Neuronal stem cell (in vitro differentiated cells): ENCODE measurements at regions not wholly inside any gene's neighbourhood (a gene's known extent, or its start where the extent isn't known, plus 50 kb on each side); places are given as distances from the start of the nearest gene placed in this dataset.

ENCODE experiments used
- DNase-seq: peaks from one replicate; pipeline ENCODE4 v3.0.0-alpha.2; 2013; ENCODE audit warnings: low spot score
- H2AFZ ChIP-seq: one replicate; pipeline ENCODE4 v1.6.1; 2013; ENCODE audit warnings: mild to moderate bottlenecking, low read length, inconsistent platforms
- H2AK5ac ChIP-seq: 2 replicates; pipeline ENCODE4 v1.6.1; 2013; ENCODE audit warnings: low read depth, mild to moderate bottlenecking, inconsistent platforms, low read length, moderate library complexity, mixed read lengths
- H2BK120ac ChIP-seq: 2 replicates; pipeline ENCODE4 v1.6.1; 2013; ENCODE audit warnings: low read depth, mild to moderate bottlenecking, inconsistent platforms, low read length, moderate library complexity, mixed read lengths
- H2BK12ac ChIP-seq: one replicate; pipeline ENCODE4 v1.6.1; 2013; ENCODE audit warnings: low read length, inconsistent platforms
- H2BK15ac ChIP-seq: 2 replicates; pipeline ENCODE4 v1.6.1; 2013; ENCODE audit warnings: mild to moderate bottlenecking, low read length, inconsistent platforms, mixed read lengths
- H2BK5ac ChIP-seq: one replicate; pipeline ENCODE4 v1.6.1; 2013; ENCODE audit warnings: inconsistent platforms, mild to moderate bottlenecking, low read length, moderate library complexity
- H3K14ac ChIP-seq: one replicate; pipeline ENCODE4 v1.6.1; 2013; ENCODE audit warnings: low read length, inconsistent platforms
- H3K18ac ChIP-seq: 2 replicates; pipeline ENCODE4 v1.6.1; 2013; ENCODE audit warnings: low read length, inconsistent platforms
- H3K23ac ChIP-seq: 2 replicates; pipeline ENCODE4 v1.6.1; 2013; ENCODE audit warnings: low read depth, mild to moderate bottlenecking, mixed read lengths, low read length, inconsistent platforms; ENCODE audit not compliant: poor library complexity
- H3K27ac ChIP-seq: replicated peaks from 3 replicates; pipeline ENCODE4 v1.5.1; 2013; ENCODE audit warnings: low read length, inconsistent platforms
- H3K27me3 ChIP-seq, 3 experiments: 2 replicates each; pipeline ENCODE4 v1.6.1; 2013; ENCODE audit warnings: low read length in 3 of 3, mild to moderate bottlenecking in 2 of 3, inconsistent platforms in 1 of 3, low read depth in 1 of 3, mixed read lengths in 1 of 3, moderate library complexity in 1 of 3; ENCODE audit not compliant: control insufficient read depth in 3 of 3, insufficient read depth in 3 of 3
- H3K36me3 ChIP-seq, 2 donors: replicated peaks in 1 of 2; 2 replicates each; pipeline ENCODE4 v1.6.1; 2013; ENCODE audit warnings: low read length in 2 of 2; ENCODE audit not compliant: control insufficient read depth in 2 of 2, insufficient read depth in 2 of 2
- H3K4ac ChIP-seq: 2 replicates; pipeline ENCODE4 v1.6.1; 2013; ENCODE audit warnings: inconsistent platforms, mild to moderate bottlenecking, low read length, moderate library complexity
- H3K4me1 ChIP-seq, 2 donors: 1 replicate in 1 of 2; 2 replicates in 1 of 2; pipeline ENCODE4 v1.6.1; 2013; ENCODE audit warnings: low read length in 2 of 2, low read depth in 1 of 2; ENCODE audit not compliant: control insufficient read depth in 2 of 2, insufficient read depth in 1 of 2
- H3K4me2 ChIP-seq: one replicate; pipeline ENCODE4 v1.6.1; 2013; ENCODE audit warnings: mild to moderate bottlenecking, low read length, inconsistent platforms; ENCODE audit not compliant: insufficient read depth, poor library complexity, severe bottlenecking
- H3K4me3 ChIP-seq, 2 donors: 2 replicates each; pipeline ENCODE4 v1.5.1; 2013; ENCODE audit warnings: low read length in 2 of 2, mild to moderate bottlenecking in 2 of 2, inconsistent platforms in 1 of 2, moderate library complexity in 1 of 2
- H3K79me1 ChIP-seq: one replicate; pipeline ENCODE4 v1.6.1; 2013; ENCODE audit warnings: low read depth, mild to moderate bottlenecking, inconsistent platforms, low read length, moderate library complexity
- H3K9ac ChIP-seq: one replicate; pipeline ENCODE4 v1.6.1; 2013; ENCODE audit warnings: mild to moderate bottlenecking, low read depth, low read length, inconsistent platforms; ENCODE audit not compliant: poor library complexity
- H3K9me3 ChIP-seq, 2 donors: replicated peaks in 1 of 2; 2 replicates each; pipeline versions ENCODE3 to v1.6.1; 2013; ENCODE audit warnings: low read length in 2 of 2, mild to moderate bottlenecking in 2 of 2, inconsistent platforms in 1 of 2, low read depth in 1 of 2, mixed read lengths in 1 of 2, moderate library complexity in 1 of 2; ENCODE audit not compliant: control insufficient read depth in 2 of 2, insufficient read depth in 1 of 2
- H4K8ac ChIP-seq: one replicate; pipeline ENCODE4 v1.6.1; 2013; ENCODE audit warnings: low read depth, mild to moderate bottlenecking, inconsistent platforms, low read length, moderate library complexity
- H4K91ac ChIP-seq: one replicate; pipeline ENCODE4 v1.6.1; 2013; ENCODE audit warnings: low read length, low read depth, mild to moderate bottlenecking, inconsistent platforms; ENCODE audit not compliant: poor library complexity
- WGBS, 2 donors: extraction: QIAGEN DNeasy Blood & Tissue Kit; methylation state at CpG; one replicate each; pipeline ENCODE4 v1.1.7; 2013; ENCODE audit warnings: missing lambda C conversion rate in 2 of 2, mixed read lengths in 1 of 2; ENCODE audit not compliant: insufficient read length in 2 of 2, insufficient replicate concordance in 1 of 2; ENCODE audit errors: extremely low coverage in 2 of 2; 5-methylcytosine and 5-hydroxymethylcytosine counted together

DNA sequence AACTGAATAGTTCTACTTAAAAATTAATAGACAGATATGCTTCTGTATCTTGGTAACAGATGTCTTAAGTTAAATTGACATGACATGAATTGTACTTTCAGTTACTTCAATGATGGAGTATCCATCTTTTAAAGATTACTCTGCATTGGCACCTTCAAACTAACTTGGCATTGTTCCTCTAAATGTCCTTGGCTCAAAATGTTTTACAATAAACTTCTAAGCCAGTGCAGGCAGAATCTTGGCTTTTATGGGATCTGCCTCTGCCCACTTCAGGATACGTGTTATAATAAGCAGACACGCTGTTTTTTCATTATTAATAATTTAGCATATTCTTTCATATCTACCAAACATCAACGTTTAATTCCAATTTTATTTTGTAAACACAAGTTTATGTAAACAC, 873.4 kb upstream of the ADAMTS5 start:
- H3K79me1 ChIP-seq = no peaks in the 10 kb centered on the region
- no peak overlapping the region for H3K14ac ChIP-seq
- H3K27ac ChIP-seq = no peak overlapping the region
- H3K36me3 ChIP-seq = no peaks in the 10 kb centered on the region
- no peak overlapping the region for H3K4me3 ChIP-seq
- H3K27me3 ChIP-seq = no peaks in the 10 kb centered on the region
- no peak overlapping the region for H2BK5ac ChIP-seq
- H2BK15ac ChIP-seq = no peak overlapping the region
- H3K9ac ChIP-seq = no peak overlapping the region
- no peak overlapping the region for H2AK5ac ChIP-seq
- no peak overlapping the region for H2BK120ac ChIP-seq
- no peak overlapping the region for H3K4me2 ChIP-seq
- H2BK12ac ChIP-seq = no peak overlapping the region
- no peak overlapping the region for H4K8ac ChIP-seq
- no peak for DNase-seq
- WGBS, 2 donors = 100% methylated on average over 1 of the region's 3 CpGs
- no peak overlapping the region for H3K23ac ChIP-seq
- H3K4ac ChIP-seq = no peak overlapping the region
- no peak overlapping the region for H2AFZ ChIP-seq
- H3K4me1 ChIP-seq = no peaks in the 10 kb centered on the region
- H3K9me3 ChIP-seq = no peaks in the 10 kb centered on the region
- no peak overlapping the region for H3K18ac ChIP-seq
- H4K91ac ChIP-seq = no peak overlapping the region

GRCh38 chr21:27839512-27840115, 872.7 kb upstream of the ADAMTS5 start:
- H3K23ac ChIP-seq = no peak overlapping the region
- H4K91ac ChIP-seq = no peak overlapping the region
- H2AFZ ChIP-seq = no peak overlapping the region
- H2BK15ac ChIP-seq = no peak overlapping the region
- H3K4me3 ChIP-seq = no peak overlapping the region
- no peak overlapping the region for H2BK120ac ChIP-seq
- no peak overlapping the region for H3K9ac ChIP-seq
- H3K4me1 ChIP-seq = no peaks in the 10 kb centered on the region
- H2BK12ac ChIP-seq = no peak overlapping the region
- H3K79me1 ChIP-seq = no peaks in the 10 kb centered on the region
- no peaks in the 10 kb centered on the region for H3K9me3 ChIP-seq
- no peak overlapping the region for H3K18ac ChIP-seq
- no peak overlapping the region for H4K8ac ChIP-seq
- H3K27ac ChIP-seq = no peak overlapping the region
- no peak overlapping the region for H2BK5ac ChIP-seq
- no peaks in the 10 kb centered on the region for H3K36me3 ChIP-seq
- H2AK5ac ChIP-seq = no peak overlapping the region
- DNase-seq = no peak
- WGBS, 2 donors = no CpG with 5 or more reads among the region's 3 CpGs
- no peak overlapping the region for H3K4me2 ChIP-seq
- H3K4ac ChIP-seq = no peak overlapping the region
- no peaks in the 10 kb centered on the region for H3K27me3 ChIP-seq
- no peak overlapping the region for H3K14ac ChIP-seq

DNA sequence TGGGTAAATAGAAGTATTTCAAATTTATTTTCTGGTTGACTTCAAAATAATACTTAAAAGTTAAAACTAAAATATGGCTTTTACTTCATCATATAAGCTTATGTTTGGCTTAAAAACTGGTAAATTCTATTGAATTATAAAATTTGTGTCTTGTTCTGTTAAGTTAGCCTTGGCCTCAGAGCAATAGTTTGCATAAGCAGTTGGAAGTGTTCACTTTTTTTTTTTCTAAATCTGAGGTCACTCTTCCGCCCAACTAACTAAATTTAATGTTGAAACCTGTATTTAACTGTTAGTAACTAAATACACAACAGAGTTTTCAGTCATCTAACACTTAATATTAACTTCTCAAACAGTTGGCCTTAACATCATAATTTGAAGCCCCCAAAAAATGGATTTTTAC, 871.7 kb upstream of the ADAMTS5 start:
- H3K79me1 ChIP-seq = no peaks in the 10 kb centered on the region
- H2BK5ac ChIP-seq = no peak overlapping the region
- no peak overlapping the region for H2BK12ac ChIP-seq
- no peak overlapping the region for H3K18ac ChIP-seq
- WGBS, 2 donors = no CpG with 5 or more reads among the region's 1 CpG
- no peak overlapping the region for H4K8ac ChIP-seq
- H4K91ac ChIP-seq = no peak overlapping the region
- no peak overlapping the region for H3K27ac ChIP-seq
- no peaks in the 10 kb centered on the region for H3K27me3 ChIP-seq
- H3K4me1 ChIP-seq = no peaks in the 10 kb centered on the region
- DNase-seq = no peak
- no peak overlapping the region for H2BK120ac ChIP-seq
- no peak overlapping the region for H3K4me2 ChIP-seq
- no peak overlapping the region for H2AK5ac ChIP-seq
- H3K4me3 ChIP-seq = no peak overlapping the region
- no peak overlapping the region for H3K23ac ChIP-seq
- H3K4ac ChIP-seq = no peak overlapping the region
- H2BK15ac ChIP-seq = no peak overlapping the region
- H3K36me3 ChIP-seq = no peaks in the 10 kb centered on the region
- no peak overlapping the region for H3K9ac ChIP-seq
- H3K9me3 ChIP-seq = no peaks in the 10 kb centered on the region
- no peak overlapping the region for H3K14ac ChIP-seq
- H2AFZ ChIP-seq = no peak overlapping the region

GRCh38 chr21:27837936-27838335, 871.0 kb upstream of the ADAMTS5 start:
- Histone ChIP-seq H3K23ac (no peak overlapping the region), H3K27ac (no peak overlapping the region), H3K9ac (no peak overlapping the region), H3K4me1 (no peaks in the 10 kb centered on the region), H2AFZ (no peak overlapping the region), H4K91ac (no peak overlapping the region), H2BK120ac (no peak overlapping the region), H2BK15ac (no peak overlapping the region), H2AK5ac (no peak overlapping the region), H4K8ac (no peak overlapping the region), H3K4me2 (no peak overlapping the region), H3K27me3 (no peaks in the 10 kb centered on the region), H3K4ac (no peak overlapping the region), H3K14ac (no peak overlapping the region), H3K79me1 (no peaks in the 10 kb centered on the region), H2BK12ac (no peak overlapping the region), H3K4me3 (no peak overlapping the region), H3K36me3 (no peaks in the 10 kb centered on the region), H3K18ac (no peak overlapping the region), H3K9me3 (no peaks in the 10 kb centered on the region), H2BK5ac (no peak overlapping the region)
- no CpG with 5 or more reads among the region's 1 CpG for WGBS, 2 donors
- no peak for DNase-seq
